GM21367 (cell line): ENCODE measurements at regions not wholly inside any gene's neighbourhood (a gene's known extent, or its start where the extent isn't known, plus 50 kb on each side); places are given as distances from the start of the nearest gene placed in this dataset.

ENCODE experiments used
- ATAC-seq: cut with Tn5 transposase; IDR thresholded peaks from one replicate; pipeline ENCODE4 v1.9.1; 2021; ENCODE audit not compliant: unreplicated experiment

- peak; percentile 86 for ATAC-seq
These were observed 76.6 kb upstream of the MAP4K3 start for GRCh38 chr2:39513641-39514094.

DNA sequence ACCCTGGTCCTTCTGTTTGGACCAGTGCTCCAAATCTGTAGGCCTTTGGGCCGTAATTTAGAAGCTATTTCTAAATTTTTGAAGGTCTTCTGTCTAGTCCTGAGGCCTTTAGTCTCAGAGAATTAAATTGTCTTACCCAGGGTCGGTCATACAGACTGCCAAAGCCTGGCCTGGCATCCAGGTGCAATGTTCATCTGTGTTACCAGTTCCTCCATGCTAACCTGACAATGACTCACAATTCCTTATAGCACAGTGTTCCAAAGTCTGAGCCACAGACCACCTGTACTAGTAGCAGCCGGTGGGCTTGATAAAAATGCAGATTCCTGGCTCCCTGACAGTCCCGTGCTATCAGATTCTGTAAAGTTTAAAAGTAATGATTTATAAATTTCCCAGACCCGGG, 77.7 kb upstream of the MAP4K3 start:
- ATAC-seq, result no peak

DNA sequence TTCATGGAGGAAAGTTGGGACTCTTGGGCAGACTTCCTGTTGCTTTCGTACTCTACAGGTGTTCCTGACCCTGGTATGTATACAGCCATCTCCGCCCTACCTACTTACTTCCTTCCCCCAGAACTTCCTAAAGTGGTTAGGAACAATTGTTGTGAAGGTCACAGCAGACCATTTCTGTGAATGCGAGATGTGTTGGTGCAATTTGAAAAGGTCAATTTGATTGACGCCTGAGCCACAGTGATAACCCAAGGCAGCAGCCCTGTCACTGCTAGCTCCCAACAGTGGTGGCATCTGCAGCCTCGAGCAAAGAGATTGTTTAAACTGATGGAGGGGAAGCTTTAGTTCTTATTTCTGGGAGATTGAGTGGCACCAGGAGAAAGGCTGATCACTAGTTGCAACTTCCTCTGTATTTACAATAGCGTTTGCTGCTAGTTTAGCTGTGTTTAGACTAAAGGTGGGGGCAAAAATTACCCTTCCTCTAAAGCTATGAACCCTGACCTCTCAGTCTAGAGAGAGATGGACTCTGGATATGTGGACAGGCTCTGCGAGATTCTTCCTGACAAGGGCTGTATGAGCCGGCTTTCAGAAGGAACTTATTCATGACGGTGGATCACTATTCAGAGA, 78.3 kb upstream of the MAP4K3 start:
- ATAC-seq, result no peak

- ATAC-seq, result no peak
These were observed 78.8 kb upstream of the MAP4K3 start for GRCh38 chr2:39515897-39516346.

GRCh38 chr2:39516347-39517101, 79.4 kb upstream of the MAP4K3 start:
- ATAC-seq, result no peak

- ATAC-seq, result no peak
These were observed 80.0 kb upstream of the MAP4K3 start for GRCh38 chr2:39517102-39517436.

GRCh38 chr2:39517622-39518021, 80.5 kb upstream of the MAP4K3 start:
- no peak for ATAC-seq

- ATAC-seq, result no peak
These were observed 82.8 kb upstream of the MAP4K3 start for GRCh38 chr2:39519886-39520285.

DNA sequence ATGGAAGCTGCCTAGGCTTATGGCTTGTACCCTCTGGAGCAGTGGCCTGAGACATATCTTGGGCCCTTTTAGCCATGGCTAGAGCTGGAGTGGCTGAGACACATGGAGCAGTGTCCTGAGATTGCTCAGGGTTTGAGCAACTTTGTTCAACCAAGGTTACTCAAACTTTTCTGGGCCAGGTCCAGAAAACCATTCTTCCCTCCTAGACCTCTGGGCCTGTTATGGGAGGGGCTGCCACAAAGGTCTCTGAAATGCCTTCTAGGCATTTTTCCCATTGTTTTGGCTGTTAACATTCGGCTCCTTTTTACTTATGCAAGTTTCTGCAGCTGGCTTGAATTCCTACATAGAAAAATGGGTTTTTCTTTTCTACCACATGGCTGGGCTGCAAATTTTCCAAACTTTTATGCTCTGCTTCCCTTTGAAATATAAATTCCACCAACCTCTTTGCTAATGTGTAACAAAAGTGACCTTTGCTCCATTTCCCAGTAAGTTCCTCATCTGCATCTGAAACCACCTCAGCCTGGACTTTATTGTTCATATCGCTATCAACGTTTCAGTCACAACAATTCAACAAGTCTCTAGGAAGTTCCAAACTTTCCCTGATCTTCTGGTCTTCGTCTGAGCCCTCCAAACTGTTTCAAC, 84.9 kb upstream of the MAP4K3 start:
- ATAC-seq, result no peak

DNA sequence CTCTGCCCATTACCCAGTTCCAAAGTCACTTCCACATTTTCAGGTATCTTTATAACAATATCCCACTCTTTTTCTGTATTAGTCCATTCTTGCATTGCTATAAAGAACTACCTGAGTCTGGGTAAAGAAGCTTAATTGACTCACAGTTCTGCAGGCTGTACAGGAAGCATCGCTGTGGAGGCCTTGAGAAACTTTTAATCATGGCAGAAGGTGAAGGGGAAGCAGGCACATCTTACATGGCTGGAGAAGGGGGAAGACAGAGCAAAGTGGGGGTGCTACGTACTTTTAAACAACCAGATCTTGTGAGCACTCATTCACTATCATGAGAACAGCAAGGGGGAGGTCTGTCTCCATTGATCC, 85.4 kb upstream of the MAP4K3 start:
- ATAC-seq, result no peak

DNA sequence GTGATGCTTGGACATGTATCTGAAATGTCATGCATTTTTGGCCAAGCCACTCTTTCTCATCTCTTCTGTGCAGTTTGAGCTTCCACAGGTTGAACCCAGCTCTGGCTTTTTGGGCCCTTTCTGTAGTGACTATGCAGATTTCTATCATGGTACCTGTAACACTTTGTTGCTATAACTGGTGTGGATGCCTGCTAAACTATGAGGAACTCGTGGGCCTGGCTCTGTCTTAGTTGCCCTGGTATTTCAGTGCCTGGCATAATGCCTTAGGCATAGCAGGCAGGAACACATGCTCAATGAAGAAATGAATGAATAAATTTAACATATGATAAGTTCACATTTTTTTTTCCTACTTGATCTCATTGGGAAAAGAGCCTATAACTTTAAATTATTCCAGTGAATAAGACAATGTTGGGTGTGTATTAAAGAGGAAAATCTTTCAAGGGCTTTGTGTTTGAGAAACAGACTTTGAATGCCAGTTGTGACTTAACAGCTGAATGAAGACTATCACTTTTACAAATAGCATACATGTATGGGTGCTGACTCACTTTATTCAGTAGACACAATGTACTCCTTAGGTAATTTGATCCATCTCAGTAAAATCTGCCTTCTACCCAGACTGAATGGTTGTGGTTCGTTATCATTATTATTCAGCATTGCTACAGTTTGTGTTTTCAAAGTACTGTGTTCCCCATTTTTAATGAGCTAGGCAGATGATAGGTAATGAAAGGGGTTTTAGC, 86.4 kb upstream of the MAP4K3 start:
- ATAC-seq, result no peak

DNA sequence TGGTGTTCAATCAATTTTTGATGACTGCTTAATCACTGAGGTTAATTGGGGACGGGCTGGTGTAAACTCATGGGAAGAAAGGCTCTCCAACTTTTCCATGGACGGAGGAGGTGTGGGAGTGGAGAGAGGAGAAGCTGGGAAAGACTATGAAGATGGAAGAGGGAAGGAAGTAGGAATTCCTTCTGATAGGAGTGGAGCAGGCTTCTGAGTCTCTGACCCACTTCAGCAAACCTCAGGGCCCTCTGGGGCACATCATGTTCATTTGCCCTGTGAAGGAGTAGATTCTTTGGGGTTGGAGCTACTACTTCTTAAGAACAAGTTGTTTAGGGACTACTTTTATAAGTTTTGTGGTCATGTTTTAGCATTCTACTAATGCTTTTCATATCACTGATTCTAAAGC, 87.0 kb upstream of the MAP4K3 start:
- no peak for ATAC-seq

DNA sequence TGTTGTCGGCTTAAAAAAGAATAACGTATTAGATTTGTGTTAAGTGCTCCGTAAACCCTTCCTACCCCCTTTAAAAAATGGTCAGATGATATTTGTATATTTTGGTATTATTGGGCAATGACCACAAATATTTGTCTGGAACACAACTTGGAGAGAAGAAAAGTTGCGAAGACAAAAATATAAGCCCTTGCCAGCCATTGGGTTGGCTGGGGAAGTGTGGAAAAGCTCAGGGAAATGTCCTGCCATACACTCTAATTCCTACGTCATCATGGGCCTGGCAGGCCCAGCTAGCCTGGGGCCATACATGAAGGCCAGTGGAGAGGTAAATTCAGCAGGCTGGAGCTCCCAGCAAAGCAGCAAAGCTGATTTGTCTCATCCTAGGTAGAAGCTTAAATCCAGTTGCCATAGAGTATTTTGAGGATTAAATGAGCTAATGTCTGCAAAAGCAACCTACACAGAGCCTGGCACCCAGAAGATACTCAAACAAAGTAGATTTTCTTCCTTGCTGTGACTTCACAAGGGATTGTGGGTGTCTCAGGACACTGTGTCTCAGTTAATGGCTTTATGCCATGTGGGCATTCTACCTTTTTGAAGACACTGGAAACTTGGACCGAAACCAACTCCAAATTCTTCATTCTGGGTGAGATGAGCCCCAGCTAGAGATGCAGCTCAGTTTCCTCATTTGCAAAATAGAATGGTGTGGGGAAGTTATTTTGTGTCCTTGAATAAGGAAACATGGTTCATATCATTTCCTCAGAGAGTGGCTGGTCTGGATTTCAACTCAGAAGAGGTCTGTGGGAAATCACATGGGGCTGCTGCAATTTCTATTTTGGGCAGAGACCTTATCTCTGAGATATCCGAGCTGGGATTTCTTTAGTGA, 87.9 kb upstream of the MAP4K3 start:
- ATAC-seq, result no peak

- ATAC-seq, result no peak
These were observed 88.7 kb upstream of the MAP4K3 start for GRCh38 chr2:39525636-39526412.

- ATAC-seq, result no peak
These were observed 91.6 kb upstream of the MAP4K3 start for GRCh38 chr2:39528701-39529100.

GRCh38 chr2:39529836-39530235, 92.8 kb upstream of the MAP4K3 start:
- ATAC-seq, result no peak

GRCh38 chr2:39530411-39530866, 93.4 kb upstream of the MAP4K3 start:
- no peak for ATAC-seq

DNA sequence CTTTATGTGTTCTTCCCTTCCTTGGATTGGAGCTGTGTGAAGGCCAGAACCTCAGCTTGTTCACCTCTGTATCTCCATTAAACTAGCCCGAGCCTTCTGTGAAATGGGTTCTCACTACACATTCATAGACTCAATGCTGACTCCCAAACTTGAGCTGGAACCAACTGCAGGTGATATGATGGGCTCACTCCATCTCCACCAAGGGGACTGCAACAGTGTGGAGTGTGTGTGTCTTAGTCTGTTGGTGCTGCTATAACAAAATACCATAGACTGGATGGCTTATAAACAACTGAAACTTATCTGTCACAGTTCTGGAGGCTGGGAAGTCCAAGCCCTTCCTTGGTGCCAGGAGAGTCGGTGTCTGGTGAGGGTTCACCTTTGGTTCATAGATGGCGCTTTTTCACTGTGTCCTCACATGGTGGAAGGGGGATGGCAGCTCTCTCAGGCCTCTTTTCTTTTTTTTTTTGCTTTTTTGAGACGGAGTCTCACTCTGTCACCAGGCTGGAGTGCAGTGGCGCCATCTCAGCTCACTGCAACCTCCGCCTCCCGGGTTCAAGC, 94.2 kb upstream of the MAP4K3 start:
- ATAC-seq, result no peak

GRCh38 chr2:39532933-39533332, 95.8 kb upstream of the MAP4K3 start:
- ATAC-seq, result no peak
